GM12878 (cell line): ENCODE measurements at regions not wholly inside any gene's neighbourhood (a gene's known extent, or its start where the extent isn't known, plus 50 kb on each side); places are given as distances from the start of the nearest gene placed in this dataset.
"Not testable (repeated sequence)": the region's sequence is repeated elsewhere in the genome, so short reads cannot be mapped to it uniquely, and the experiment has no call there.

Experiments used
- ATAC-seq: fragments of 200-7000 bp; cut with Tn5 transposase; 3 replicates; pipeline ENCODE4 v1.9.1; 2020; ENCODE audit warnings: mild to moderate bottlenecking, moderate library complexity
- BruUV-seq: library from RNA; stranded (reverse); fragments of 400-500 nt; replicated peaks from 2 replicates; lab custom pipeline; 2021; lab: Mats Ljungman, UMichigan
- CTCF ChIA-PET: fragments of 300-600 bp; sonication (Branson Sonifier 250); formaldehyde crosslinking; extraction: SDS; loops from one replicate; lab custom pipeline; 2021; ENCODE audit warnings: inconsistent platforms; lab: Yijun Ruan, JAX
- POLR2A ChIA-PET: fragments of 350-600 bp; formaldehyde crosslinking; extraction: SDS; loops from one replicate; lab custom pipeline; 2021; ENCODE audit warnings: inconsistent platforms; lab: Charles Lee
- RAD21 ChIA-PET: fragments of 300-600 bp; sonication (Branson Sonifier 250); formaldehyde crosslinking; loops from one replicate; lab custom pipeline; 2023; ENCODE audit warnings: antibody characterized with exemption; ENCODE audit not compliant: unreplicated experiment; lab: Charles Lee
- SMC1A ChIA-PET: fragments of 300-600 bp; sonication (Branson Sonifier 250); formaldehyde crosslinking; loops from one replicate; lab custom pipeline; 2023; ENCODE audit not compliant: unreplicated experiment, uncharacterized antibody; lab: Charles Lee
- DNase-seq: peaks from one replicate; pipeline ENCODE4 v3.0.0-alpha.2; 2011; ENCODE audit warnings: low read depth, low spot score
- FAIRE-seq: peaks from 3 replicates; lab custom pipeline; 2011; peaks lifted over from hg19 to GRCh38; lab: Jason Lieb, UNC
- H2AFZ ChIP-seq: 2 replicates; pipeline ENCODE4 v1.6.0; 2011; ENCODE audit warnings: low read depth, low read length, control low read depth; ENCODE audit not compliant: control insufficient read depth
- H3K27ac ChIP-seq: 2 replicates; pipeline ENCODE4 v1.5.1; 2011; ENCODE audit warnings: control low read depth; ENCODE audit not compliant: control insufficient read depth, insufficient read depth
- H3K27me3 ChIP-seq, 2 experiments: replicated peaks in 1 of 2; 2 replicates each; pipeline versions ENCODE4 v1.6.0 to v1.6.1; 2011; ENCODE audit warnings: low read length in 1 of 2; ENCODE audit not compliant: control insufficient read depth in 2 of 2, insufficient read depth in 2 of 2
- H3K36me3 ChIP-seq, 2 experiments: 2 replicates each; pipeline ENCODE4 v1.5.1; 2011; ENCODE audit warnings: low read length in 1 of 2; ENCODE audit not compliant: control insufficient read depth in 2 of 2, insufficient read depth in 2 of 2
- H3K4me1 ChIP-seq: 2 replicates; pipeline ENCODE4 v1.6.1; 2011; ENCODE audit warnings: mild to moderate bottlenecking, low read length, moderate library complexity, mixed read lengths; ENCODE audit not compliant: control insufficient read depth, insufficient read depth
- H3K4me2 ChIP-seq: 2 replicates; pipeline ENCODE4 v1.6.0; 2011; ENCODE audit warnings: control low read depth; ENCODE audit not compliant: control insufficient read depth, insufficient read depth
- H3K4me3 ChIP-seq: fragments of 200-600 bp; sonication (generic); 2 replicates; pipeline ENCODE4 v1.5.1; 2016
- H3K79me2 ChIP-seq: 2 replicates; pipeline ENCODE4 v1.6.0; 2011; ENCODE audit warnings: low read length; ENCODE audit not compliant: control insufficient read depth, insufficient read depth
- H3K9ac ChIP-seq: 2 replicates; pipeline ENCODE4 v1.8.0; 2011; ENCODE audit warnings: low read length, control low read depth, mixed read lengths; ENCODE audit not compliant: control insufficient read depth, insufficient read depth
- H3K9me3 ChIP-seq: replicated peaks from 3 replicates; pipeline ENCODE4 v1.5.1; 2011; ENCODE audit warnings: mild to moderate bottlenecking, low read length; ENCODE audit not compliant: control insufficient read depth, insufficient read depth
- H4K20me1 ChIP-seq: 2 replicates; pipeline ENCODE4 v1.6.0; 2011; ENCODE audit not compliant: control insufficient read depth, insufficient read depth
- WGBS: methylation state at CpG from one replicate; pipeline ENCODE4 v1.1.6; 2016; ENCODE audit warnings: low lambda C conversion rate; ENCODE audit not compliant: insufficient replicate concordance, insufficient coverage; ENCODE audit errors: missing lambda C conversion rate; 5-methylcytosine and 5-hydroxymethylcytosine counted together
- in situ Hi-C: fragments of 300-500 bp; cut with MboI; formaldehyde crosslinking; loops from 9 replicates; pipeline ENCODE4 v1.14.3; 2018; ENCODE audit warnings: mixed read lengths
- intact Hi-C: fragments of 100-400 bp; cut with micrococcal nuclease; formaldehyde crosslinking; loops from one replicate; pipeline ENCODE4 v1.14.2; 2022; ENCODE audit not compliant: unreplicated experiment

DNA sequence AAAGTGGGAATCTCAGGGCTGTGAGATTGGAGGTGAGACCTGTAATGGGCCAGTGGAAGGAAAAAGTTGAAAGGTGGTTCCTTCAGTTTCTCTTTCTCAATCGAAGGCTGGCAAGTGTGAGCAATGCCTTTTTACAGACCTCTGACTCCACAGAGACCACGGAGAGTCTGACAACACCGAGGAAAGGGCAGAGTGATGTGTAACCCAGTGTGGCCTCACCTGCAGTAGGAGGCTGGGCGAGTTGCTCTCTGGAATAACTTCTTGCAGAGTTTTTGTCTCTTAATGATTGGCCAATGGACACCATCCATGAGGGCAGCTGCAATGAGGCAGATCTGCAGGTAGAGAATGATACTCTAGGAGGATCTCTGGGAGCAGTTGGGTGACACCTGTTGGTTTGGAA lies 115.8 kb downstream of the CRYBB2 start:
- POLR2A ChIA-PET, H3K4me2 ChIP-seq, H3K27me3 ChIP-seq, in situ Hi-C loops, SMC1A ChIA-PET, RAD21 ChIA-PET, H3K79me2 ChIP-seq, FAIRE-seq, ATAC-seq, H3K36me3 ChIP-seq, H3K9ac ChIP-seq, H3K27ac ChIP-seq, H3K4me1 ChIP-seq, DNase-seq, H4K20me1 ChIP-seq, H2AFZ ChIP-seq, BruUV-seq, H3K4me3 ChIP-seq, H3K9me3 ChIP-seq: not testable (repeated sequence)
- CTCF ChIA-PET, result interaction anchor here (1.0 to 2.2 kb wide), 5 partner anchors 11 to 133 kb away, joined by 3 to 24 read pairs (median 6); no protein-coding TSS in a partner anchor
- intact Hi-C loops, result loop anchor here (2.0 kb wide), 2 partner anchors 98 to 254 kb away; no protein-coding TSS in a partner anchor
- 51% methylated on average over 4 of the region's 4 CpGs for WGBS

DNA sequence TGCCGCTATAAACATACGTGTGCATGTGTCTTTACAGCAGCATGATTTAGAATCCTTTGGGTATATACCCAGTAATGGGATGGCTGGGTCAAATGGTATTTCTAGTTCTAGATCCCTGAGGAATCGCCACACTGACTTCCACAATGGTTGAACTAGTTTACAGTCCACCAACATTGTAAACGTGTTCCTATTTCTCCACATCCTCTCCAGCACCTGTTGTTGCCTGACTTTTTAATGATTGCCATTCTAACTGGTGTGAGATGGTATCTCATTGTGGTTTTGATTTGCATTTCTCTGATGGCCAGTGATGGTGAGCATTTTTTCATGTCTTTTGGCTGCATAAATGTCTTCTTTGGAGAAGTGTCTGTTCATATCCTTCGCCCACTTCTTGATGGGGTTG lies 121.1 kb downstream of the CRYBB2 start:
- POLR2A ChIA-PET, FAIRE-seq, H3K4me2 ChIP-seq, ATAC-seq, H2AFZ ChIP-seq, H3K4me3 ChIP-seq, H3K27me3 ChIP-seq, H3K9ac ChIP-seq, BruUV-seq, H3K36me3 ChIP-seq, RAD21 ChIA-PET, H3K79me2 ChIP-seq, H3K4me1 ChIP-seq, H3K27ac ChIP-seq, SMC1A ChIA-PET, in situ Hi-C loops, H3K9me3 ChIP-seq, H4K20me1 ChIP-seq, intact Hi-C loops, DNase-seq: not testable (repeated sequence)
- WGBS, result 98% methylated on average over 5 of the region's 5 CpGs
- CTCF ChIA-PET, result interaction anchor here (1.0 kb wide), 1 partner anchor 11 kb away, joined by 3 read pairs; no protein-coding TSS in a partner anchor

DNA sequence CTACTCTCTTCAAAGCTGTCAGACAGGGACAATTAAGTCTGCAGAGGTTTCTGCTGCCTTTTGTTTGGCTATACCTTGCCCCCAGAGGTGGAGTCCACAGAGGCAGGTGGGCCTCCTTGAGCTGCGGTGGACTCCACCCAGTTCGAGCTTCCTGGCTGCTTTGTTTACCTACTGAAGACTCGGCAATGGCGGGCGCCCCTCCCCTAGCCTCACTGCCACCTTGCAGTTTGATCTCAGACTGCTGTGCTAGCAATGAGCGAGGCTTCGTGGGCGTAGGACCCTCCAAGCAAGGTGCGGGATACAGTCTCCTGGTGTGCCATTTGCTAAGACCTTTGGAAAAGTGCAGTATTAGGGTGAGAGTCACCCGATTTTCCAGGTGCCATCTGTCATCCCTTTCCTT lies 124.9 kb downstream of the CRYBB2 start:
- DNase-seq, in situ Hi-C loops, BruUV-seq, RAD21 ChIA-PET, FAIRE-seq, ATAC-seq, H3K9me3 ChIP-seq, H3K9ac ChIP-seq, H4K20me1 ChIP-seq, POLR2A ChIA-PET, H2AFZ ChIP-seq, H3K4me2 ChIP-seq, H3K36me3 ChIP-seq, H3K27ac ChIP-seq, SMC1A ChIA-PET, H3K4me3 ChIP-seq, H3K4me1 ChIP-seq, H3K27me3 ChIP-seq, H3K79me2 ChIP-seq, intact Hi-C loops: not testable (repeated sequence)
- CTCF ChIA-PET, result interaction anchor here (1.2 kb wide), 1 partner anchor 10 kb away, joined by 7 read pairs; no protein-coding TSS in a partner anchor
- WGBS, result 98% methylated on average over 10 of the region's 10 CpGs
